Stimulated activated CD8-positive, alpha-beta memory T cell treated with anti-CD3 and anti-CD28 coated beads, Interleukin-15, amount 100 ng/mL, for 48 hours (primary cell): ENCODE measurements at regions not wholly inside any gene's neighbourhood (a gene's known extent, or its start where the extent isn't known, plus 50 kb on each side); places are given as distances from the start of the nearest gene placed in this dataset.

Experiments used
- DNase-seq, 2 donors: peaks; one replicate each; pipeline ENCODE4 v3.0.0-alpha.2; 2020; ENCODE audit warnings: low read depth in 2 of 2

DNA sequence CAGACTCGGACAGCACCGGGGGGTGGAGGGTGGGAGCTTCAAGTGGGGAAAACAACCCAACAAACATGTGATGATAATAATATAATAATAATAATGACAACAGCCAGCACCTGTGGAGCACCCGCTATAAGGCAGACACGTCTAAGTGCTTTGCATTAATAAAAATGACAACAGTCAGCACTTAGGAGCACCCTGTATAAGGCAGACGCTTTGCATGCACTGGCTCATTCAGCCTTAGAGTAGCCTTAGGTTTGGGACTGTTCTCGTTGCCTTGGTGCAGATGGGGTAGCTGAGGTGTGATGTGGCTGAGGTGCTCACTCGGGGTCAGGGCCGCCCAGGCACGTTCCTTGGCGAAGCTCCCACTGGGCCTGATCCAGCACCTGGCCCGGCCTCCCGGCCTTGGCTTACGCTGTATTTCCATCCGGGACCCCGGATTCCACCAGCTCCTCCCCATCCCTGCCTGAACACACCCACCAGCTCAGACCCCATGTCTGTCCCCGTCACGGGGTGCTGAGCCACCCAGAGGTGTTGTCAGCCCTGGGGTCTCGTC is 144.0 kb upstream of the CIBAR2 start:
- DNase-seq: no peak

DNA sequence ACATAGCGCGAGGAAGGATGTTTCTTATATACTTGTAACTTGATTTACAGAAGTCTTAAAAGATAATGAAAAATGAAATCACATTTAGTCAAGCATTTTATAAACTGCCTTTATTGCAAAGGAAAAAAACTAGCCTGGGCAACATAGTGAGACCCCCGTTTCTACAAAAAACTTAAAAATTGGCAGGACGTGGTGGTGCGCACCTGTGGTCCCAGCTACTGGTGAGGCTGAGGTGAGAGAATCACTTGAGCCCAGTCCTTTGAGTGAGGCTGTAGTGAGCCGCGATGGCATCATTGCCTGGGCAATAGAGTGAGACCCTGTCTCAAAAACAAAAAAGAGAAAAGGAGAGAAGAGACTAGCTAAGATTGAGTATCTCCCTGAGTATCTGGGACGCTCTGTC is 145.2 kb upstream of the CIBAR2 start:
- no peak for DNase-seq

GRCh38 chr16:85258166-85258565 is 145.9 kb upstream of the CIBAR2 start:
- DNase-seq: no peak

GRCh38 chr16:85258629-85259028 is 146.4 kb upstream of the CIBAR2 start:
- no peak for DNase-seq

GRCh38 chr16:85259115-85259831 is 147.0 kb upstream of the CIBAR2 start:
- no peak for DNase-seq

GRCh38 chr16:85259832-85260167 is 147.5 kb upstream of the CIBAR2 start:
- no peak for DNase-seq

DNA sequence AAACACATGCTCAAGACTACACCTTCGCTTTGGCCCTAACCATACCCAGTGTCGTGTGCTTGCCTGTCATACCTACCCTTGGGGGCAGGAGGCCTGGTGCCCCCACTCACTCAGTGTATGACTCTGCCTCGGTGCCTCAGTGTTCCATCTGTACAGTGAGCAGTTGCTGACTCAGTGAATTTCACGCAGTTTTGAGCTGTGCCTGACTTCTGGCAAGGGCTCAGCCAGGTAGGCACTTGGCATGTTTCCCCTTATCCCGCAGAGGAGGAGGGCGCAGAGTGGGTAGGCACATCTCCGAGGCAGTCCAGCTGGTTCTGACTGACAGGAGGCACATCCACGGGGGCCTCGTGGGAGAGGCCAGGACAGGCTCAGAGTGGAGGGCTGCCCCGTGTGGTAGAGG is 148.9 kb upstream of the CIBAR2 start:
- DNase-seq: no peak

GRCh38 chr16:85261657-85262557 is 149.6 kb upstream of the CIBAR2 start:
- DNase-seq: no peak

DNA sequence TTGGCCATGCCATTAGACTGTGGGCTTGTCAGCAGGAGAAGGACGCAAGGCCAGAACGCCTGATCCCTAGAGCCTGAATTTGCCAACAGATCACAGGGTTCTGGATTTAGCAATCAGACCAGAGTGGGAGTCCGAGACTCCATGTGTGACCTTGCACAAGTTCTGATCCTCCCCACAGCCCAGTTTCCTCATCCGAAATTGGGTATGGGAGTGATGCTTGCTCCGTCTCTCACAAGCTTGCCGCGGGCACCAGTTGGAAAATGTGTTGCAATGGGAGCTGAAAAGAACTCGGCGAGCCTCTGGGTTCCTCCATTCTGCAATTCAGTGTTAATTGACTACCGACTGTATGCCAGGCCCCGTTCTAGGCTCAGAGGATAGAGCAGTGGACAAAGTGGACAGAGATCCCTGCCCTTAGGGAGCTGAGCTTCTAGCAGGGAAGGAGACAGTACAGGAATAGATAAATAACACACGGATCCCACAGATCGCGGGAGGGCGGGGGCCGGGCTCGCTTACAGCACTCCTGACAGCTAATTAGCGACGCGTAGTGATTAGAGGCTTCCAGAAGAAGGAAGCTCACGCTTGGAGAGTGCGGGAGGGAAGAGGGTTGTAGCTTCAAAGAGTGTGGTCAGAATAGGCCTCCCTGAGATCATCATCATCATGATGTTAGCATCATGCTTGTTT is 150.4 kb upstream of the CIBAR2 start:
- no peak for DNase-seq

- no peak for DNase-seq
Observed at GRCh38 chr16:85263239-85263585, 150.9 kb upstream of the CIBAR2 start.

DNA sequence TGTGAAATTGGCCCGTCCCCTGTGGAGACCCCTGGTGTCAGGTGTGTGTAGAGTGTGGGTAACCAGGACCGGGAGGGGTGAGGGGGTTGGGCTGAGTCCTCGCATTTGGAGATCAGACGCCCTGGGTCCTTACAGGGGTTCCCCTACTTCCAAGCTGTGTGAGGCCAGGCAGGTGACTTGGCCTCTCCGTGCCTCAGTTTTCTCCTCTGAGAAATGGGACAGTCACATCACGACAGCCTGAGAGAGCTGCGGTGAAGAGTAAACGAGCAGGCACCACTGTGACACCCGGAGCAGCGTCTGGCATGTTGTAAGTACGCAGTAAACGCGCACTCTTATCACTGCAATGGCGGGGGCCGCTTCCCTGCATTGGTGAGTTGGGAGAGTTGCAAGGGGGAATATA is 152.5 kb upstream of the CIBAR2 start:
- no peak for DNase-seq

DNA sequence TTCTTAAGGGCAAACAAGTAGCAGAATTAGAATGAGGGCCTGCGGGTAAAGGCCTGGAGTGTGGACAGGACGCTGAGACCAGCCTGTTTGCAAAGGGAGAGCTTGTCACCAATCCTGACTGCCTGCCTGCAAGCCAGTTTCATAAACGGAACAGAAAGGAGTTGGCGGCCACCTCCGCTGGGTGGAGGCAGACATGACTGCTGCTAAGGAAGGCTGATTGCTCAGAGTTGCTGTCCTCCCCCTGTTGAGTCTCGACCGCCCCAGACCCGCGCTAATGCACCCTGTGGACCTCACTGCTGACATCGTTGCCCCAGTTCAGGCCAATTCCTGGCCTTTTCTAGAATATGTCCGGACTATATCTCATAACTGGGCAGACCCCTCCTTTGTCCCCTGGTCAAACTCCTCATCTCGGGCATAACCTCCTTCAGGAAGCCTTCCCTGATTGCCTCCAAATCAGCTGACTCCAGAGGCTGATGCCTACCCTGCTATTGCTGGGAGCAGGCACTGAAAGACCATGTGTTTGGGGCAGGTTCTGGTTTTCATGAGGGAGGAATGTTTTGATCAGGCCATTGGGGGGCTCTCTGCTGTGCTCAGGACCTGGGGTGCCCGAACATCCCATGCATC is 153.0 kb upstream of the CIBAR2 start:
- no peak for DNase-seq

DNA sequence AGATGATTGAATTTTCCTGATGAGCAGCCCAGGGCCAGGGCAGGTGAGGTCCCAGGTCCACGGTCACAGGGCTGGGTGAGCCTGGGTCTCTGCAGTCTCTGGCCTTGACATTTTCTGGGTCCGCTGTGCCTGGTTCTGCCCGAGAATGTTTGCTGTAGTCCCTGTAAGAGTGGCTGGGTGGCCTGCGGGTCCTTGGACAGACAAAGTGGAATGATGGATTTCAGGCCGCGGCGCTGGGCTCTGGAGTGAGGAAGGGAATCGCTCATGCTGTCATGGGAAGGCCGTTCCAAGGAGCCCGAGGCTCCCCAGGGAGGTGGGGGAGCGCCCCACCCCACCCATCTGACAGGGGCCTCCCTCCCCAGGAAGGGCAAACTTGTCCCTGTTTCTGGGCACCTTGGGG is 153.5 kb upstream of the CIBAR2 start:
- no peak for DNase-seq

DNA sequence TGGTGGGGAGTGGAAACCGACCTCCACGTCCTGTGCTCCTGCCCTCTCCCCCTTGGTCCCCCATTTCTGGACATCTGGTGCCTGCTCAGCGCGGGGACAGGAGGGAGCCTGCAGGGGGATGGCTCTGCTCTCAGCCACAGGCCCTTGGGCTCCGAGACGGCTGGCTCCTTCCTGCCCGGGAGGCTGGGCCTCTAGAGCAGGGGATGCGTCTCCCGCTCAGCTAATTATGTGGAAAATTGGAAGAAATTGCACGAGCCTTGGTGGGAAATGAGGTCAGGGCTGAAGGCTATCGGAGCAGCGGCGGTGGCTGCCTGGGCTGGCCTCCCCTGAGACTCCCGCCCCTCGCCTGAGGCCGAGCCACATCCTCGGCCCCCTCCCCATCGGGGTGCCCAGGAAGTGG is 154.6 kb upstream of the CIBAR2 start:
- no peak for DNase-seq

GRCh38 chr16:85267414-85267945 is 155.2 kb upstream of the CIBAR2 start:
- no peak for DNase-seq

- no peak for DNase-seq
Observed at GRCh38 chr16:85269165-85269564, 156.9 kb upstream of the CIBAR2 start.

DNA sequence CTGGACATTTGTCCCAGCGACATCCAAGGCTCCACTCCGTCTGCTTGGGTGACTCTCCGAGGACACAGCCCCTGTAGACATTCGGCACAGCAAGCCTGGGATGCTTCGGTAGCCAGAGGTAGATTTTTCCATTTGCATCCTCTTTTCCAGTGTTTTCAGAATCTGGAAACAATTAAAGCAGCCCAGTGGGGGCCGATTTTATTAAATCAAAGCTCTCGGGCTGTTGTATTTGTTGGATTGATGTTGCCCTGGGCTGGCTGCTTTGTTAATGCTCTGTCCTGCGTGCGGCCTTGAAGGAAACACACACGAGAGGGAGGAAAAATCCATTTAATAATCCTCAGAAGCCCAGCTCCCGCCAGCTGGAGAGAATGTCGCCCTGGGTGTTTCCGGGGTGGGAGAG is 158.1 kb upstream of the CIBAR2 start:
- no peak for DNase-seq

GRCh38 chr16:85271198-85271597 is 158.9 kb upstream of the CIBAR2 start:
- no peak for DNase-seq

DNA sequence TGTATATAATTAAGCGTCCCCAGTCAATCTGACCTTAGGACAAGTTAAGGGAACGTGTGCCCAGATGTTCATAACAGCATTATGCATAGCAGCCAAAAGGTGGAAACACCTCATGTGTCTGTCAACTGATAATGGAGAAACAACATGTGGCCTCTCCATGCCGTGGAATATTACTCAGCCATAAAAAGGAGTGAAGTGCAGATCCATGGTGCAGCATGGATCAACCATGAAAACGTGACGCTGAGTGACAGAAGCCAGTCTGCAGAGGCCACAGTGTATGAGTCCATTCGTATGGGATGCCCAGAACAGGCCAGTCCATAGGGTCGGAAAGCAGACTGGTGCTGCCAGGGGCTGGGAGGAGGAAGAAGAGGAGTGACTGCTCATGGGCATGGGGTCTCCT is 161.0 kb upstream of the CIBAR2 start:
- no peak for DNase-seq

DNA sequence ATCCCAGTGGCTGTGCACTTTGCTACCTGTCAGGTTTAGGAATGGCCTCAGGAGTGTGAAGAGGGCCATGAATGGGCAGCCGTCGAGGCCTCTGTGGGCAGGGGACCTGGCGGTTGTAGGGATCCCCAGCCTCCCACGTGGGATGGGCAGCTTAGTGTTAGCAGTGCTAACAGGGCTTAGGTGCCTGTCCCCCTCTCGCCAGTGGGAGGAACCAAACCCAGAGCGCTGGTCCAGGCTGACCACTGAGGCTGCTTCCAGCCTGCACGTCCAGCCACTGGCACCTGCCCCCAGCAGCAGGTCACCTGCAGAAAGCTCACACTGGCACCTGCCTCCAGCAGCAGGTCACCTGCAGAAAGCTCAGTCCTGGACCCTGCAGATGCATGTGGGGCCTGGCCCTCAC is 162.2 kb upstream of the CIBAR2 start:
- no peak for DNase-seq

GRCh38 chr16:85274924-85275323 is 162.7 kb upstream of the CIBAR2 start:
- no peak for DNase-seq
